ENCODE measurements at regions not wholly inside any gene's neighbourhood (a gene's known extent, or its start where the extent isn't known, plus 50 kb on each side); places are given as distances from the start of the nearest gene placed in this dataset.

- Histone ChIP-seq H3K36me3 (ENCODE audit: control insufficient read depth, insufficient read depth, low read length) (no peaks in the 10 kb centered on the region), H3K4me3 (ENCODE audit: low read depth, low read length) (no peak overlapping the region), H3K27me3 (ENCODE audit: control insufficient read depth, insufficient read depth, low read length) (no peaks in the 10 kb centered on the region)
- FAIRE-seq, result no peak
- no peak for DNase-seq (ENCODE audit: low read depth)
- no peak for TF ChIP-seq CTCF (IDR thresholded peaks at IDR 0.05; ENCODE audit: insufficient read depth, low read length, severe bottlenecking)
Observed at GRCh38 chr13:97695684-97696083, 257.8 kb upstream of the IPO5 start.

- no peak for FAIRE-seq
- TF ChIP-seq CTCF (IDR thresholded peaks at IDR 0.05; ENCODE audit: insufficient read depth, low read length, severe bottlenecking), result no peak
- DNase-seq (ENCODE audit: low read depth), result no peak
- no peaks in the 10 kb centered on the region for H3K36me3 ChIP-seq (ENCODE audit: control insufficient read depth, insufficient read depth, low read length)
- H3K27me3 ChIP-seq (ENCODE audit: control insufficient read depth, insufficient read depth, low read length), result no peaks in the 10 kb centered on the region
- no peak overlapping the region for H3K4me3 ChIP-seq (ENCODE audit: low read depth, low read length)
Observed at GRCh38 chr13:97696921-97697320, 256.6 kb upstream of the IPO5 start.

- H3K36me3 ChIP-seq (ENCODE audit: control insufficient read depth, insufficient read depth, low read length), result no peaks in the 10 kb centered on the region
Observed at GRCh38 chr13:97700306-97700848, 253.1 kb upstream of the IPO5 start.

GRCh38 chr13:97702614-97703013, 250.9 kb upstream of the IPO5 start:
- Histone ChIP-seq H3K27me3 (ENCODE audit: control insufficient read depth, insufficient read depth, low read length) (no peaks in the 10 kb centered on the region), H3K4me3 (ENCODE audit: low read depth, low read length) (no peak overlapping the region), H3K36me3 (ENCODE audit: control insufficient read depth, insufficient read depth, low read length) (no peaks in the 10 kb centered on the region)
- TF ChIP-seq CTCF (IDR thresholded peaks at IDR 0.05; ENCODE audit: insufficient read depth, low read length, severe bottlenecking), result no peak
- DNase-seq (ENCODE audit: low read depth) (no peak), FAIRE-seq (no peak)

More at GRCh38 chr13:97700306-97700848, 253.1 kb upstream of the IPO5 start:
- TF ChIP-seq CTCF (IDR thresholded peaks at IDR 0.05; ENCODE audit: insufficient read depth, low read length, severe bottlenecking), result no peak
- Histone ChIP-seq H3K4me3 (ENCODE audit: low read depth, low read length) (no peak overlapping the region), H3K27me3 (ENCODE audit: control insufficient read depth, insufficient read depth, low read length) (no peaks in the 10 kb centered on the region)
- FAIRE-seq (no peak), DNase-seq (ENCODE audit: low read depth) (no peak)

- H3K4me3 ChIP-seq (ENCODE audit: low read depth, low read length), result no peak overlapping the region
- FAIRE-seq (no peak), DNase-seq (ENCODE audit: low read depth) (peak; percentile 42)
- no peaks in the 10 kb centered on the region for H3K36me3 ChIP-seq (ENCODE audit: control insufficient read depth, insufficient read depth, low read length)
- no peak for TF ChIP-seq CTCF (IDR thresholded peaks at IDR 0.05; ENCODE audit: insufficient read depth, low read length, severe bottlenecking)
- H3K27me3 ChIP-seq (ENCODE audit: control insufficient read depth, insufficient read depth, low read length), result no peaks in the 10 kb centered on the region
Observed at GRCh38 chr13:97710797-97711196, 242.7 kb upstream of the IPO5 start.

- H3K4me3 ChIP-seq (ENCODE audit: low read depth, low read length), result no peak overlapping the region
- FAIRE-seq (no peak), DNase-seq (ENCODE audit: low read depth) (no peak)
- H3K36me3 ChIP-seq (ENCODE audit: control insufficient read depth, insufficient read depth, low read length), result no peaks in the 10 kb centered on the region
- H3K27me3 ChIP-seq (ENCODE audit: control insufficient read depth, insufficient read depth, low read length), result no peaks in the 10 kb centered on the region
- no peak for TF ChIP-seq CTCF (IDR thresholded peaks at IDR 0.05; ENCODE audit: insufficient read depth, low read length, severe bottlenecking)
Observed at GRCh38 chr13:97712770-97713169, 240.7 kb upstream of the IPO5 start.

All from bronchial epithelial cell (primary cell).